ENCODE measurements at regions not wholly inside any gene's neighbourhood (a gene's known extent, or its start where the extent isn't known, plus 50 kb on each side); places are given as distances from the start of the nearest gene placed in this dataset.

DNA sequence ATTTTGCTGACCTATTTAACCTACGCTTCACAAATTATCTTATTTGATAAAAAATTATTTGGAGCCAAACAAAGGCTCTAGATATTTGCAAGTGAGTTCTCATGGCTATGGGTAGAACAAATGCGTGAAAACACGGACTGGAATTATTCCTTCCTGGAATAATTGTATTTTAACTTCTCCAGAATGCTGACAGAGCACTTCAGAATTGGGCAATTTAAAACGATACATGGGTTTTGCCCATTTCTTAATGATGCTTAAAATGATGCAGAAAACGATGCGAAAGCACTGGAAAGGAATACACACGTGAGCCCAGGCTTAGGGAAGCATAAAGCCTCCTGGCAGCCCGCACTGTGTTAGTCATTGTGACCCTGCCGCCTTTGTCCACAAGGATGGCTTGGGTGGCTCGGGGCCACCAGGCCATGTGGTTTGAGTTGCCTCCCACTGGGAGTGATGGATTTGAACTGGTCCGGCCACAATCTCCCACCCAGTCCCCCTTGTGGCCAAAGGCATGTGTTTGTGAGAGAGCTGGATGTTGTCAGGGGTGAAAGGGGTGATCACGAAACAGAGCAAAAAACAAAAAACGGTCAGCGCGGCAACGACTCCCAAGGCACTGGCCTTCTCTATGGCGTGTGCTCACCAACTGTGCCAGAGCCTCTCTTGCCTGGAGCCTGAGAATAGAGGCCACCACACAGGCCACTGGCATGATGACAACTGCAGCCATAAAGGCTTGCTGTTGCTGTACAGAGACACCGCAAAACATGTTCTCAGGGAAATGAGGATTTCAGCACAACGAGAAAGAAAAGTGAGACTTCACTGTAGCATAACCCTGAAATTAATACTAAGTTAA lies 234.2 kb upstream of the ADAMTS16 start:
- H3K27ac ChIP-seq: no peak overlapping the region
- no peaks in the 10 kb centered on the region for H3K27me3 ChIP-seq
- H3K36me3 ChIP-seq: no peaks in the 10 kb centered on the region
- H3K4me1 ChIP-seq: no peaks in the 10 kb centered on the region
- DNase-seq: no peak
- WGBS, 2 donors: 72 to 82% methylated on average over 16 to 19 of the region's 19 CpGs
- TF ChIP-seq POLR2A (IDR thresholded peaks at IDR 0.05): no peak
- no peak for TF ChIP-seq POLR2AphosphoS5 (IDR thresholded peaks at IDR 0.05)
- no peak for TF ChIP-seq EP300 (IDR thresholded peaks at IDR 0.05)
- no peak overlapping the region for H3K4me3 ChIP-seq
- no peaks in the 10 kb centered on the region for H3K9me3 ChIP-seq
- ATAC-seq (ENCODE audit: low FRiP score in 2 of 2): peak; percentile 28 to 80

DNA sequence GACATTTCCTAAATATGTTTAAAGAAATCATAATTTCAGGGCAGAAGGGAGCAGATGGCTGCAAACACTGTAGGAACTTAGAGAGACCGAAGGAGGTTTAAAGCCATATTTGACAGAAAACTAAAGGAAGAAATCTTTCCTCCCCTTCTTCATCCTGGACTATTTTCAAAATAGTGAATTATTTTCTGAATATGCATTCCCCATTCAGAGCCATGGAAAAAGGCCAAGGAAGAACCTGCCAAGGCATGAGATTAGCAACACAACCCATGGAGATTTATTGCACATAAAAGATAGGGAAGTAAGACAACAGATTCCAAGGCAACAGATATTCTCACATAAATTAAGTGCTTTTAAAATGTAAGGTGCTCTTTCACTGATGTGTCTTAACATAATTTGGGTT lies 233.3 kb upstream of the ADAMTS16 start:
- DNase-seq (no peak), ATAC-seq (ENCODE audit: low FRiP score in 2 of 2) (peak in 1 of 2 donors; percentile 4)
- TF ChIP-seq EP300 (IDR thresholded peaks at IDR 0.05) (no peak), POLR2AphosphoS5 (IDR thresholded peaks at IDR 0.05) (no peak)
- Histone ChIP-seq H3K27ac (no peak overlapping the region), H3K27me3 (no peaks in the 10 kb centered on the region), H3K9me3 (no peaks in the 10 kb centered on the region), H3K4me1 (no peaks in the 10 kb centered on the region), H3K36me3 (no peaks in the 10 kb centered on the region), H3K4me3 (no peak overlapping the region)
- WGBS, 2 donors: 76 to 83% methylated on average over 1 of the region's 1 CpG

DNA sequence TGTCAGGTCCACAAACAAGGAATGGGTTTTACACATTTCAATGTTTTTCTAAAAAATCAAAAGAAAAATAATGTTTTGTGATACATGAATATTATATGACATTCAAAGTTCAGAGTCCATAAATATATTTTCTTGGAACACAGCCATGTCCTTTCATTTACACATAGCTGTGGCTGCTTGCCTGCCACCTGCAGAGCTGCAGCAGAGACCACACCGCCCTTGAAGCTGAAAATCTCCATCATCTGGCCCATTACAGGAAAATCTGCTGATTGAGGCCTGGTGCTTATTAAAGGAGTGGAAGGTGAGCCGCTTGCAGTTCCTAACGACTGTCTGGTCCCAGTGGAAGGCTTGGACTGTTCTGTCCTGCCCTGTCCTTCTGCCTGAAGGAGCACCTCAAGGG lies 232.6 kb upstream of the ADAMTS16 start:
- WGBS, 2 donors: 72 to 79% methylated on average over 3 of the region's 3 CpGs
- H3K9me3 ChIP-seq: no peaks in the 10 kb centered on the region
- no peaks in the 10 kb centered on the region for H3K27me3 ChIP-seq
- H3K27ac ChIP-seq: no peak overlapping the region
- no peaks in the 10 kb centered on the region for H3K4me1 ChIP-seq
- no peaks in the 10 kb centered on the region for H3K36me3 ChIP-seq
- H3K4me3 ChIP-seq: no peak overlapping the region
- no peak for ATAC-seq (ENCODE audit: low FRiP score in 2 of 2)
- no peak for DNase-seq
- TF ChIP-seq, protein P1, sequence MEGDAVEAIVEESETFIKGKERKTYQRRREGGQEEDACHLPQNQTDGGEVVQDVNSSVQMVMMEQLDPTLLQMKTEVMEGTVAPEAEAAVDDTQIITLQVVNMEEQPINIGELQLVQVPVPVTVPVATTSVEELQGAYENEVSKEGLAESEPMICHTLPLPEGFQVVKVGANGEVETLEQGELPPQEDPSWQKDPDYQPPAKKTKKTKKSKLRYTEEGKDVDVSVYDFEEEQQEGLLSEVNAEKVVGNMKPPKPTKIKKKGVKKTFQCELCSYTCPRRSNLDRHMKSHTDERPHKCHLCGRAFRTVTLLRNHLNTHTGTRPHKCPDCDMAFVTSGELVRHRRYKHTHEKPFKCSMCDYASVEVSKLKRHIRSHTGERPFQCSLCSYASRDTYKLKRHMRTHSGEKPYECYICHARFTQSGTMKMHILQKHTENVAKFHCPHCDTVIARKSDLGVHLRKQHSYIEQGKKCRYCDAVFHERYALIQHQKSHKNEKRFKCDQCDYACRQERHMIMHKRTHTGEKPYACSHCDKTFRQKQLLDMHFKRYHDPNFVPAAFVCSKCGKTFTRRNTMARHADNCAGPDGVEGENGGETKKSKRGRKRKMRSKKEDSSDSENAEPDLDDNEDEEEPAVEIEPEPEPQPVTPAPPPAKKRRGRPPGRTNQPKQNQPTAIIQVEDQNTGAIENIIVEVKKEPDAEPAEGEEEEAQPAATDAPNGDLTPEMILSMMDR (IDR thresholded peaks at IDR 0.05): no peak
- TF ChIP-seq POLR2A (IDR thresholded peaks at IDR 0.05) (no peak), EP300 (IDR thresholded peaks at IDR 0.05) (no peak), POLR2AphosphoS5 (IDR thresholded peaks at IDR 0.05) (no peak)

DNA sequence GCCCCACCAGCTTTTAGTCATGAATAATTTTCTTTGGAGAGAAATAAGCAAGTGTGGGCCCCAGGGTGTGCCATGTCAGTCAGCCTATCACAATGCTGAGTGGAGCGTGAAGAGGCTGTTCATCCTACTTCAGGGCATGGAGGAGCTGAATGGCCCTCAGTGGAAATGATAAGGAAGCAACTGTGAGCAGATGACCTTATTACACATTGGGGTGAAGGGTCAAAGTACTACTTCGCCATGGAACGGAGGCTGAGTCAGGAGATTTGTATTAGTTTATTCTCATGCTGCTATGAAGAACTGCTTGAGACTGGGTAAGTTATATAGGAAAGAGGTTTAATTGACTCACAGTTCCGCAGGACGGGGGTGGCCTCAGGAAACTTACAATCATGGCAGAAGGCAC lies 231.0 kb upstream of the ADAMTS16 start:
- Histone ChIP-seq H3K36me3 (no peaks in the 10 kb centered on the region), H3K4me1 (no peaks in the 10 kb centered on the region), H3K27ac (no peak overlapping the region), H3K27me3 (no peaks in the 10 kb centered on the region), H3K9me3 (no peaks in the 10 kb centered on the region), H3K4me3 (no peak overlapping the region)
- WGBS, 2 donors: 78 to 84% methylated on average over 5 of the region's 5 CpGs
- DNase-seq (no peak), ATAC-seq (ENCODE audit: low FRiP score in 2 of 2) (no peak)
- TF ChIP-seq POLR2AphosphoS5 (IDR thresholded peaks at IDR 0.05) (no peak), EP300 (IDR thresholded peaks at IDR 0.05) (no peak), POLR2A (IDR thresholded peaks at IDR 0.05) (no peak)
- TF ChIP-seq, protein P1 (IDR thresholded peaks at IDR 0.05): no peak

DNA sequence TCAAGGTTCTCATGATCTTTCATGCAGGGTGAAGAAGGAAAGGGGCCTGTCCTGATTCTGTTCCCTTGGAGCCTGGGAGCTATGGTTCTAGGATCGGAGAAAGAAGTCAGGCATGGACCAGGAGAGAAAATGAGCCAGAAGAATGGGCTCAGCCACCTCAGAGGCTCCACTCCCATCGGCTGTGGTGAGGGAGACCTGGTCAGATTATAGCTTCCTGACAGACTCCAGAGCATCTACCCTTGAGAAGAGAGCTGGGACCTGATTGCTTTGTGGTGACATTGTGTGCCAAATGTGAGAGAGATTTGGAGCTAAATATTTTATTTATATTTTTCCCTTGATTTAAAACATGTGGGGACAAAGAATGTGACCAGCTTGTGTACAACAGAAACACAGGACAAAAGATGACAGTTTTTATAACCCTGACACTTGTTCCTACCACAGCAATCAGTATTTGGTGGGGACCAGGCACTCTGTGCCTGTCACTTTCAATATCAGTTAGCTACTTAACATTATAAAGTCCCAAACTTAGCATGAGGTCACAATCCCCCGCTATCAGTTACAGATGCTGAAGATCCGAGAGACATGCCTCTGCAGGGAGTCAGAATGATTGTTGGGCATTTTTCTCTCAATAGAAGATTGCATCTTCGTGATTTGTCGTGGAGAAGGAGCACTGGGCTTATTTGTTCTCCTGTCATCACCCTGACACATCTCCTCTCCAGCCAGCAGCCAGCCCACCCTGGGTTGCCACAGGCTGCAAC lies 228.3 kb upstream of the ADAMTS16 start:
- Histone ChIP-seq H3K9me3 (no peaks in the 10 kb centered on the region), H3K36me3 (no peaks in the 10 kb centered on the region), H3K27me3 (no peaks in the 10 kb centered on the region), H3K4me1 (no peaks in the 10 kb centered on the region), H3K4me3 (no peak overlapping the region), H3K27ac (no peak overlapping the region)
- WGBS, 2 donors: 63 to 80% methylated on average over 6 of the region's 6 CpGs
- TF ChIP-seq, protein P1 (IDR thresholded peaks at IDR 0.05): no peak
- TF ChIP-seq EP300 (IDR thresholded peaks at IDR 0.05) (no peak), POLR2AphosphoS5 (IDR thresholded peaks at IDR 0.05) (no peak), POLR2A (IDR thresholded peaks at IDR 0.05) (no peak)
- DNase-seq: no peak
- ATAC-seq (ENCODE audit: low FRiP score in 2 of 2): no peak
